Mesodermal cell (in vitro differentiated cells): ENCODE measurements at regions not wholly inside any gene's neighbourhood (a gene's known extent, or its start where the extent isn't known, plus 50 kb on each side); places are given as distances from the start of the nearest gene placed in this dataset.

ENCODE experiments used
- H3K27ac ChIP-seq: 2 replicates; pipeline ENCODE4 v1.7.0; 2013; ENCODE audit warnings: mild to moderate bottlenecking, low read depth, low read length, moderate library complexity; ENCODE audit not compliant: severe bottlenecking
- H3K36me3 ChIP-seq: 2 replicates; pipeline ENCODE4 v1.7.1; 2013; ENCODE audit warnings: mild to moderate bottlenecking, low read length, moderate library complexity; ENCODE audit not compliant: control insufficient read depth, insufficient read depth
- H3K4me1 ChIP-seq: one replicate; pipeline ENCODE4 v1.7.1; 2013; ENCODE audit warnings: mild to moderate bottlenecking, low read length; ENCODE audit not compliant: insufficient read depth, control insufficient read depth, poor library complexity, severe bottlenecking
- H3K4me3 ChIP-seq: 2 replicates; pipeline ENCODE4 v1.7.0; 2013; ENCODE audit warnings: low read length, control low read depth, mild to moderate bottlenecking; ENCODE audit not compliant: insufficient read depth, poor library complexity, severe bottlenecking; ENCODE audit errors: extremely low read depth
- H3K9me3 ChIP-seq: 2 replicates; pipeline ENCODE4 v1.7.1; 2013; ENCODE audit warnings: mild to moderate bottlenecking, low read length, moderate library complexity; ENCODE audit not compliant: control insufficient read depth
- WGBS, 2 experiments: methylation state at CpG; one replicate each; pipeline ENCODE4 v1.1.5; 2013; ENCODE audit warnings: missing lambda C conversion rate in 2 of 2; ENCODE audit not compliant: insufficient coverage in 2 of 2; 5-methylcytosine and 5-hydroxymethylcytosine counted together

DNA sequence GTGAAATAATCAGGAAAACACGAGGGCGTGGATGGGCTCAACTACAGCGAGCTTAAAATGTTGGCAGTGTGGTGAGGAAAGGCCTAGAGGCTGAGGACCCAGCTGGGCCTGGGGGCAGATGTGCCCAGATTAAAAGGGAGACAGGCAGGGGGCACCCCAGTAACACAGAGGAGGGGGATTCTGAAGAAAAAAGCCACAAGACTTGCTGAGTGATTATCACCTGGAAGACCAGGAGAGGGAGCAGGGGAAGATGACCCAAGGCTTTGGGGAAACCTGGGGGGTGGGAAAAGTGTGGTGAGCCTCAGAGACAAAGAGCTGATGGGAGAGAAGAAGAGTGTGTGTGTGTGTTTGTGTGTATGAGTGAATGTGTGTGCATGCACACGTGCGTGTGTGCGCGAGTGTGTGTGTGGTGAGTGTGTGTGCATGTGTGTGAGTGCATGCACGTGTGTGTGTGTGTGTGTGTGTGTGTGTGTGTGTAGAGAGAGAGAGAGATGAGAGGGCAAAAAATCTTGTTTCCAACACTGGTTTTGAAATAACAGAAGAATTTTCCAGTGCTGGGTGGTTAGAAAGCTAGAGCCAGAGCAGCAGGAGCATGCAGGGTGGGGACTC is 500.5 kb downstream of the BUD13 start:
- Histone ChIP-seq H3K4me3 (no peak overlapping the region), H3K27ac (no peak overlapping the region), H3K9me3 (no peaks in the 10 kb centered on the region), H3K36me3 (no peaks in the 10 kb centered on the region), H3K4me1 (peaks cover 11% of the 10 kb centered on the region)
- 79 to 91% methylated on average over 3 to 4 of the region's 8 CpGs for WGBS, 2 experiments

- Histone ChIP-seq H3K4me3 (no peak overlapping the region), H3K4me1 (peaks cover 11% of the 10 kb centered on the region), H3K27ac (no peak overlapping the region), H3K36me3 (no peaks in the 10 kb centered on the region), H3K9me3 (no peaks in the 10 kb centered on the region)
- 64 to 88% methylated on average over 4 to 6 of the region's 6 CpGs for WGBS, 2 experiments
Measured at GRCh38 chr11:116271479-116271878, 501.3 kb downstream of the BUD13 start.

GRCh38 chr11:116267146-116267545 is 505.6 kb downstream of the BUD13 start:
- H3K9me3 ChIP-seq, result no peaks in the 10 kb centered on the region
- H3K36me3 ChIP-seq, result no peaks in the 10 kb centered on the region
- H3K4me3 ChIP-seq, result no peak overlapping the region
- 85 to 100% methylated on average over 1 to 3 of the region's 5 CpGs for WGBS, 2 experiments
- no peak overlapping the region for H3K27ac ChIP-seq
- H3K4me1 ChIP-seq, result no peaks in the 10 kb centered on the region

GRCh38 chr11:116263770-116264169 is 509.0 kb downstream of the BUD13 start:
- H3K27ac ChIP-seq, result no peak overlapping the region

DNA sequence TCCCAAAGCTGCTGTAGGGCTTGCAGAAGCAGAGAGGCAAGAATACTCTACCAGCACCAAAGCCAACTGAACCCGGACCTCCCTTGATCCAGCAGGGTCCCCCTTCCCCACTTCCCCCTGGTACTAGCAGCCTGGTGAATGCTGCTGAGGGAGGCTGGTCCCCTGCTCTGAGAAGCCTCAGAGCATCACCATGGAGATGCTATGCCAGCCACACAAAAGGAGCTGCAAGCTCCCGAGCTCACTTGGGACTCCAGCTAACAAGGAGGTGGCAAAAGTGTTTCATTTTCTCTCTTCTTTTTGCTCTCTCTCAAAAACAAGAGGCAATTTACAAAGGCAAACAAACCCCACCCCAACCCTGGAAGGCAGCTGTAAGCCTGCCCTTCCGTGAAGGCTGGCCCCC is 509.8 kb downstream of the BUD13 start:
- H3K9me3 ChIP-seq, result no peaks in the 10 kb centered on the region
- no peak overlapping the region for H3K4me3 ChIP-seq
- H3K4me1 ChIP-seq, result no peaks in the 10 kb centered on the region
- WGBS, 2 experiments, result 38% methylated on average over 2 of the region's 3 CpGs; no CpG with 5 or more reads in 1 of the 2 experiments
- no peak overlapping the region for H3K27ac ChIP-seq
- H3K36me3 ChIP-seq, result no peaks in the 10 kb centered on the region

More at GRCh38 chr11:116263770-116264169, 509.0 kb downstream of the BUD13 start:
- 44 to 53% methylated on average over 3 to 5 of the region's 8 CpGs for WGBS, 2 experiments
- Histone ChIP-seq H3K4me3 (no peak overlapping the region), H3K4me1 (no peaks in the 10 kb centered on the region), H3K36me3 (no peaks in the 10 kb centered on the region), H3K9me3 (no peaks in the 10 kb centered on the region)

DNA sequence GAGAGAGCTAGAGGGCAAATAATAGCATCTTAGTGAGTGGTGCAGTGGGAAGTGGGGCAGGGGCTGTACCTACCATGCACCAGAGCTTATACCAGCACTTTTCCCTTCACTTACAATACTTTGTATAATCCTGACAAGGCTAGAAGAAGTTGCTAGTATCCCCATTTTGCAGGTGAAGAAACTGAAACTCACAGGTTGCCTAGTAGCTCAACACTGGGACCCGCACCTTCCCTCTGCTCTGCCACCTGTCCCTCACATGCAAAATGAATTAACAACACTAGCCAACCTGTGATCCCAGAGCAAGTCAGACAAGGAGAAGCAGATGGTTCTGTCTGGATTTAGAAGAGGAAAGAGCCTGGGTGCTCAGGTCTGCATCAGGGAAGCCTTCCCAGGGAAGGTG is 510.4 kb downstream of the BUD13 start:
- no CpG with 5 or more reads among the region's 1 CpG for WGBS, 2 experiments
- Histone ChIP-seq H3K36me3 (no peaks in the 10 kb centered on the region), H3K9me3 (no peaks in the 10 kb centered on the region), H3K4me3 (no peak overlapping the region), H3K27ac (no peak overlapping the region), H3K4me1 (no peaks in the 10 kb centered on the region)

DNA sequence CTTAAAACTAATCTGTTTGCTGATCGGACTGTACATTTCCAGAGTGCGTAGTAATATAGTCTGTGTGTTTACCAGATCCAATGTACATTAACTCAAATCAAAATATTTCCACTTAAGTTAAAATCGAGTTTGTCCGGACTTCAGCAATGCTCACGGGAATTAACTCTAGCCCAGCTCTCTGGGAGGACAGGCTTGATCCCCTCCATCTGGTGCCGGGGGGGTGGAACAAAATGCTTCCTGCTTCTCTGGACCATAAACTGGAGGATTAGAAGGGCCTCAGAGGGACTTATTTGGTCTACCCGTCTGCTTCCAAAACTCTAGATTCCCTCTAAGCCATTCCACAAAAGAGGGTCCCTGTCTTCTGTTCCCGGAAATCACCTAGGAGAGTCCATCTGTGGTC is 511.2 kb downstream of the BUD13 start:
- Histone ChIP-seq H3K9me3 (no peaks in the 10 kb centered on the region), H3K27ac (no peak overlapping the region), H3K4me1 (no peaks in the 10 kb centered on the region), H3K4me3 (no peak overlapping the region), H3K36me3 (no peaks in the 10 kb centered on the region)
- WGBS, 2 experiments, result 94 to 95% methylated on average over 5 to 7 of the region's 8 CpGs

DNA sequence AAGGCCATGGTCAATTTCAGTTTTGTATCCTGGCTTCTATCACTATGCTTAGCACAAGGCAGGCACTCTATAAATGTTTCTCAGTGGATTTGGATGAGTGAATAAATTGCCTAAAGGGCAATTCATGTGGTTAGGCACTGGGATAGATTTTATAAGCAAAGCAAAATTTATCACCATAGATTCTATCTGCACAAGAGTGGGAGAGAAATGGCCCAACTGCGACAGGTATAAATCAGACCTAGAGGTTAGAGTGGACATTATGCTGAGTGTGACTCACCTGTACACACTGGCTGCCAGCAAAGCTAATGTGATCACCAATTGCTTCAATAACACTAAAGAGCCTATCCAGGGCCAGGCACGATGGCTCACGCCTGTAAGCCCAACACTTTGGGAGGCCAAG is 514.0 kb downstream of the BUD13 start:
- Histone ChIP-seq H3K4me3 (no peak overlapping the region), H3K27ac (no peak overlapping the region), H3K9me3 (no peaks in the 10 kb centered on the region), H3K36me3 (no peaks in the 10 kb centered on the region), H3K4me1 (no peaks in the 10 kb centered on the region)
- 100% methylated on average over 1 of the region's 3 CpGs; no CpG with 5 or more reads in 1 of the 2 experiments for WGBS, 2 experiments

GRCh38 chr11:116257883-116258282 is 514.9 kb downstream of the BUD13 start:
- Histone ChIP-seq H3K4me1 (no peaks in the 10 kb centered on the region), H3K36me3 (no peaks in the 10 kb centered on the region)
- WGBS, 2 experiments, result 83 to 95% methylated on average over 2 to 3 of the region's 4 CpGs

GRCh38 chr11:116257092-116257491 is 515.7 kb downstream of the BUD13 start:
- H3K9me3 ChIP-seq, result no peaks in the 10 kb centered on the region
- H3K4me3 ChIP-seq, result no peak overlapping the region
- WGBS, 2 experiments, result 20 to 33% methylated on average over 1 of the region's 1 CpG
- H3K36me3 ChIP-seq, result no peaks in the 10 kb centered on the region
- H3K4me1 ChIP-seq, result no peaks in the 10 kb centered on the region
- H3K27ac ChIP-seq, result no peak overlapping the region

More at GRCh38 chr11:116257883-116258282, 514.9 kb downstream of the BUD13 start:
- Histone ChIP-seq H3K4me3 (no peak overlapping the region), H3K27ac (no peak overlapping the region), H3K9me3 (no peaks in the 10 kb centered on the region)

- Histone ChIP-seq H3K27ac (no peak overlapping the region), H3K36me3 (no peaks in the 10 kb centered on the region), H3K9me3 (no peaks in the 10 kb centered on the region), H3K4me1 (no peaks in the 10 kb centered on the region), H3K4me3 (no peak overlapping the region)
- WGBS, 2 experiments, result 91 to 92% methylated on average over 6 to 7 of the region's 8 CpGs
Measured at GRCh38 chr11:116256215-116256614, 516.6 kb downstream of the BUD13 start.
